DMS79 (cell line): ENCODE measurements at regions not wholly inside any gene's neighbourhood (a gene's known extent, or its start where the extent isn't known, plus 50 kb on each side); places are given as distances from the start of the nearest gene placed in this dataset.

ENCODE experiments used
- DNase-seq: peaks from one replicate; lab custom pipeline; 2025; lab: John Stamatoyannopoulos, UW

- peak; percentile 16 for DNase-seq
Measured at GRCh38 chr11:30159546-30159945, 71.3 kb upstream of the FSHB start.

- DNase-seq: no peak
Measured at GRCh38 chr11:30165652-30166051, 65.2 kb upstream of the FSHB start.

- DNase-seq: no peak
Measured at GRCh38 chr11:30171661-30172060, 59.2 kb upstream of the FSHB start.

DNA sequence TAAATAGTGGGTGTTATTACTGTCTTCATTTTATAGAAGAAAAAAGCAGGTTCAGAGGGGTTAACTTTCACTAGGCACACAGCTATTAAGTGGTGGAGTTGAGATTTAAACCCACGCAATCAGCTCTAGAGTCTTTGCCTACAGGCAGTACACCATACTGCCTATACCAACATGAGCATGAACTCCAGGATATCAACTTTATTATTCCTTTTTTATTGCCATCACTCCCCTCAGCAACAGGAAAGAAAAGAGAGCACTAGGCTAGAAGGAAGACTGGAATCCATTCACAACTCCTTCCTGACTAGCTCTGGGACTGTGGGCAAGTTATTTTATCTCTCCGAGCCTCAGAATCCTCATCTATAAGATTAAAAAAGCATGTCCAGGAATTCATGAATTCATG is 58.7 kb upstream of the FSHB start:
- DNase-seq: no peak

- DNase-seq: no peak
Measured at GRCh38 chr11:30172883-30173311, 57.9 kb upstream of the FSHB start.

GRCh38 chr11:30174265-30175020 is 56.4 kb upstream of the FSHB start:
- DNase-seq: no peak
